Epithelial cell of proximal tubule (primary cell): ENCODE measurements at regions not wholly inside any gene's neighbourhood (a gene's known extent, or its start where the extent isn't known, plus 50 kb on each side); places are given as distances from the start of the nearest gene placed in this dataset.

Source experiments
- DNase-seq: peaks from one replicate; pipeline ENCODE4 v3.0.0-alpha.2; 2011; ENCODE audit warnings: low read depth
- H3K4me3 ChIP-seq: 2 replicates; pipeline ENCODE4 v1.5.1; 2011; ENCODE audit warnings: low read depth, mild to moderate bottlenecking, low read length
- CTCF ChIP-seq: conservative IDR thresholded peaks from 2 replicates; pipeline ENCODE4 v1.5.1; 2012; ENCODE audit warnings: low read depth, mild to moderate bottlenecking, low read length

GRCh38 chr7:3214090-3214413 lies 87.0 kb upstream of the SDK1 start:
- no peak for DNase-seq
- H3K4me3 ChIP-seq, result no peak overlapping the region
- TF ChIP-seq CTCF, result no peak

GRCh38 chr7:3215624-3216585 lies 85.1 kb upstream of the SDK1 start:
- DNase-seq, result no peak
- no peak for TF ChIP-seq CTCF
- no peak overlapping the region for H3K4me3 ChIP-seq

- H3K4me3 ChIP-seq, result no peak overlapping the region
- no peak for TF ChIP-seq CTCF
- no peak for DNase-seq
Measured at GRCh38 chr7:3217166-3217565, 83.9 kb upstream of the SDK1 start.

- H3K4me3 ChIP-seq, result no peak overlapping the region
- DNase-seq, result no peak
- no peak for TF ChIP-seq CTCF
Measured at GRCh38 chr7:3218411-3219225, 82.4 kb upstream of the SDK1 start.

GRCh38 chr7:3229904-3230470 lies 71.1 kb upstream of the SDK1 start:
- TF ChIP-seq CTCF, result no peak
- no peak overlapping the region for H3K4me3 ChIP-seq
- no peak for DNase-seq

- TF ChIP-seq CTCF, result no peak
- no peak overlapping the region for H3K4me3 ChIP-seq
- no peak for DNase-seq
Measured at GRCh38 chr7:3230908-3231307, 70.1 kb upstream of the SDK1 start.
